ENCODE measurements at regions not wholly inside any gene's neighbourhood (a gene's known extent, or its start where the extent isn't known, plus 50 kb on each side); places are given as distances from the start of the nearest gene placed in this dataset.

GRCh38 chr18:52090005-52090404 lies 250.0 kb upstream of the DCC start:
- H3K27me3 ChIP-seq = no peaks in the 10 kb centered on the region
- no peaks in the 10 kb centered on the region for H3K36me3 ChIP-seq
- TF ChIP-seq, protein P1, sequence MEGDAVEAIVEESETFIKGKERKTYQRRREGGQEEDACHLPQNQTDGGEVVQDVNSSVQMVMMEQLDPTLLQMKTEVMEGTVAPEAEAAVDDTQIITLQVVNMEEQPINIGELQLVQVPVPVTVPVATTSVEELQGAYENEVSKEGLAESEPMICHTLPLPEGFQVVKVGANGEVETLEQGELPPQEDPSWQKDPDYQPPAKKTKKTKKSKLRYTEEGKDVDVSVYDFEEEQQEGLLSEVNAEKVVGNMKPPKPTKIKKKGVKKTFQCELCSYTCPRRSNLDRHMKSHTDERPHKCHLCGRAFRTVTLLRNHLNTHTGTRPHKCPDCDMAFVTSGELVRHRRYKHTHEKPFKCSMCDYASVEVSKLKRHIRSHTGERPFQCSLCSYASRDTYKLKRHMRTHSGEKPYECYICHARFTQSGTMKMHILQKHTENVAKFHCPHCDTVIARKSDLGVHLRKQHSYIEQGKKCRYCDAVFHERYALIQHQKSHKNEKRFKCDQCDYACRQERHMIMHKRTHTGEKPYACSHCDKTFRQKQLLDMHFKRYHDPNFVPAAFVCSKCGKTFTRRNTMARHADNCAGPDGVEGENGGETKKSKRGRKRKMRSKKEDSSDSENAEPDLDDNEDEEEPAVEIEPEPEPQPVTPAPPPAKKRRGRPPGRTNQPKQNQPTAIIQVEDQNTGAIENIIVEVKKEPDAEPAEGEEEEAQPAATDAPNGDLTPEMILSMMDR (IDR thresholded peaks at IDR 0.05) = no peak
- TF ChIP-seq EP300 (IDR thresholded peaks at IDR 0.05) (no peak), POLR2A (IDR thresholded peaks at IDR 0.05) (no peak), POLR2AphosphoS5 (IDR thresholded peaks at IDR 0.05) (no peak)

DNA sequence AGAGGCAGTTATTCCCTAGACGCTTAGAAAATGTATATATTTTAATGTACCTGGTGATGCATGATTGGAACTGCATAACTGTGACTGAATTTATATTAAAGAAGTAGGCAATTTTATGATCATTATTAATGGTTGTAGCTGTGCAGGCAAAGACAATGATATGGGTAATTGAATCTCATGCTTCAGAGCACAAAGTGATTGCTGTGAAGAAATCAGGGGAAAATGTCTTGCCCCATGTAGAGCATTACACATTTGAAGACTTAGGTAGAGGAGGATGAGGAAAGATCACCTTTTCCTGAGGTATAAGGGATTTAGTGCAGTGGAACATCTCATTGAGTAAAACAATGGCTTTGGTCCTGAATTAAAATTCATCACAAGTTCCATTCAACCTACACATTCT lies 246.8 kb upstream of the DCC start:
- intact Hi-C loops (cut with DNase I; ENCODE audit: low total_unique reads) = no loop called here
- no peak for DNase-seq
- H3K27me3 ChIP-seq = no peaks in the 10 kb centered on the region
- H3K4me1 ChIP-seq = no peaks in the 10 kb centered on the region
- H3K9me3 ChIP-seq = peaks cover 0 to 3% (median under 1%) of the 10 kb centered on the region in 4 donors
- no peak overlapping the region for H3K4me3 ChIP-seq
- H3K27ac ChIP-seq = no peak overlapping the region
- H3K36me3 ChIP-seq = no peaks in the 10 kb centered on the region
- 84 to 93% (median 87%) methylated on average over 1 of the region's 1 CpG for WGBS, 5 donors
- TF ChIP-seq POLR2AphosphoS5 (IDR thresholded peaks at IDR 0.05) = no peak
- TF ChIP-seq EP300 (IDR thresholded peaks at IDR 0.05) = no peak
- no peak for TF ChIP-seq POLR2A (IDR thresholded peaks at IDR 0.05)
- TF ChIP-seq, protein P1 (IDR thresholded peaks at IDR 0.05) = no peak

More at GRCh38 chr18:52090005-52090404, 250.0 kb upstream of the DCC start:
- intact Hi-C loops (cut with DNase I; ENCODE audit: low total_unique reads) = no loop called here
- Histone ChIP-seq H3K27ac (no peak overlapping the region), H3K4me1 (no peaks in the 10 kb centered on the region), H3K4me3 (no peak overlapping the region), H3K9me3 (no peaks in the 10 kb centered on the region)
- no peak for DNase-seq

DNA sequence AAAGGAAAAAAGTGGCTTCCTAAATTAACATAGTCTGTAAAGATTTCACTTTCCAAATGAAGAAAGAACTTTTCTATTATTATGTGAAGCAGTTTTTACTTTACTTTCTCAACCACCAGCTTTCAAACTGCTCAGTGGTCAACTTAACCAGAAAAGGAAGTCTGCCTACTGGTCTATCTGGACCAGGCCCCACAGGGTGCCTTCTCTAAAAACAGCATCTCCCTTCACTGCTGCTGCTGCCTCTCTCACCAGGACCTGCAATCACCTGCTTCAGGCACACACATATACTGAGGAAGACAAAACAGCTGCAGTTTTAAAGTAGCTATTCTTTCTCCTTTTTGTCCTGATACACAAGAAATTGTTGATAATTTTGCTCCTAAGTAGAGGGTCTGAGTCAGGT lies 221.3 kb upstream of the DCC start:
- Histone ChIP-seq H3K4me3 (no peak overlapping the region), H3K27me3 (no peaks in the 10 kb centered on the region), H3K4me1 (no peaks in the 10 kb centered on the region), H3K36me3 (no peaks in the 10 kb centered on the region), H3K27ac (no peak overlapping the region), H3K9me3 (no peaks in the 10 kb centered on the region)
- intact Hi-C loops (cut with DNase I; ENCODE audit: low total_unique reads) = no loop called here
- TF ChIP-seq, protein P1 (IDR thresholded peaks at IDR 0.05) = no peak
- no peak for TF ChIP-seq POLR2A (IDR thresholded peaks at IDR 0.05)
- no peak for TF ChIP-seq EP300 (IDR thresholded peaks at IDR 0.05)
- no peak for TF ChIP-seq POLR2AphosphoS5 (IDR thresholded peaks at IDR 0.05)
- no peak for DNase-seq

GRCh38 chr18:52130624-52131301 lies 209.2 kb upstream of the DCC start:
- Histone ChIP-seq H3K27me3 (no peaks in the 10 kb centered on the region), H3K4me3 (no peak overlapping the region), H3K27ac (no peak overlapping the region), H3K4me1 (no peaks in the 10 kb centered on the region), H3K36me3 (no peaks in the 10 kb centered on the region), H3K9me3 (peaks cover 0 to 15% (median 10%) of the 10 kb centered on the region in 4 donors)
- WGBS, 5 donors = 64 to 78% (median 72%) methylated on average over 4 of the region's 4 CpGs
- no peak for DNase-seq
- TF ChIP-seq POLR2AphosphoS5 (IDR thresholded peaks at IDR 0.05) = no peak
- TF ChIP-seq, protein P1 (IDR thresholded peaks at IDR 0.05) = no peak
- TF ChIP-seq EP300 (IDR thresholded peaks at IDR 0.05) = no peak
- TF ChIP-seq POLR2A (IDR thresholded peaks at IDR 0.05) = no peak
- intact Hi-C loops (cut with DNase I; ENCODE audit: low total_unique reads) = no loop called here

Data from stomach (tissue), 8 donors.